GM12878 (cell line): ENCODE measurements at regions not wholly inside any gene's neighbourhood (a gene's known extent, or its start where the extent isn't known, plus 50 kb on each side); places are given as distances from the start of the nearest gene placed in this dataset.

Experiments used
- ATAC-seq: fragments of 200-7000 bp; cut with Tn5 transposase; 3 replicates; pipeline ENCODE4 v1.9.1; 2020; ENCODE audit warnings: mild to moderate bottlenecking, moderate library complexity
- BruUV-seq: library from RNA; stranded (reverse); fragments of 400-500 nt; replicated peaks from 2 replicates; lab custom pipeline; 2021; lab: Mats Ljungman, UMichigan
- CTCF ChIA-PET: fragments of 300-600 bp; sonication (Branson Sonifier 250); formaldehyde crosslinking; extraction: SDS; loops from one replicate; lab custom pipeline; 2021; ENCODE audit warnings: inconsistent platforms; lab: Yijun Ruan, JAX
- POLR2A ChIA-PET: fragments of 350-600 bp; formaldehyde crosslinking; extraction: SDS; loops from one replicate; lab custom pipeline; 2021; ENCODE audit warnings: inconsistent platforms; lab: Charles Lee
- RAD21 ChIA-PET: fragments of 300-600 bp; sonication (Branson Sonifier 250); formaldehyde crosslinking; loops from one replicate; lab custom pipeline; 2023; ENCODE audit warnings: antibody characterized with exemption; ENCODE audit not compliant: unreplicated experiment; lab: Charles Lee
- SMC1A ChIA-PET: fragments of 300-600 bp; sonication (Branson Sonifier 250); formaldehyde crosslinking; loops from one replicate; lab custom pipeline; 2023; ENCODE audit not compliant: unreplicated experiment, uncharacterized antibody; lab: Charles Lee
- DNase-seq: peaks from one replicate; pipeline ENCODE4 v3.0.0-alpha.2; 2011; ENCODE audit warnings: low read depth, low spot score
- FAIRE-seq: peaks from 3 replicates; lab custom pipeline; 2011; peaks lifted over from hg19 to GRCh38; lab: Jason Lieb, UNC
- H2AFZ ChIP-seq: 2 replicates; pipeline ENCODE4 v1.6.0; 2011; ENCODE audit warnings: low read depth, low read length, control low read depth; ENCODE audit not compliant: control insufficient read depth
- H3K27ac ChIP-seq: 2 replicates; pipeline ENCODE4 v1.5.1; 2011; ENCODE audit warnings: control low read depth; ENCODE audit not compliant: control insufficient read depth, insufficient read depth
- H3K27me3 ChIP-seq, 2 experiments: replicated peaks in 1 of 2; 2 replicates each; pipeline versions ENCODE4 v1.6.0 to v1.6.1; 2011; ENCODE audit warnings: low read length in 1 of 2; ENCODE audit not compliant: control insufficient read depth in 2 of 2, insufficient read depth in 2 of 2
- H3K36me3 ChIP-seq, 2 experiments: 2 replicates each; pipeline ENCODE4 v1.5.1; 2011; ENCODE audit warnings: low read length in 1 of 2; ENCODE audit not compliant: control insufficient read depth in 2 of 2, insufficient read depth in 2 of 2
- H3K4me1 ChIP-seq: 2 replicates; pipeline ENCODE4 v1.6.1; 2011; ENCODE audit warnings: mild to moderate bottlenecking, low read length, moderate library complexity, mixed read lengths; ENCODE audit not compliant: control insufficient read depth, insufficient read depth
- H3K4me2 ChIP-seq: 2 replicates; pipeline ENCODE4 v1.6.0; 2011; ENCODE audit warnings: control low read depth; ENCODE audit not compliant: control insufficient read depth, insufficient read depth
- H3K4me3 ChIP-seq: fragments of 200-600 bp; sonication (generic); 2 replicates; pipeline ENCODE4 v1.5.1; 2016
- H3K79me2 ChIP-seq: 2 replicates; pipeline ENCODE4 v1.6.0; 2011; ENCODE audit warnings: low read length; ENCODE audit not compliant: control insufficient read depth, insufficient read depth
- H3K9ac ChIP-seq: 2 replicates; pipeline ENCODE4 v1.8.0; 2011; ENCODE audit warnings: low read length, control low read depth, mixed read lengths; ENCODE audit not compliant: control insufficient read depth, insufficient read depth
- H3K9me3 ChIP-seq: replicated peaks from 3 replicates; pipeline ENCODE4 v1.5.1; 2011; ENCODE audit warnings: mild to moderate bottlenecking, low read length; ENCODE audit not compliant: control insufficient read depth, insufficient read depth
- H4K20me1 ChIP-seq: 2 replicates; pipeline ENCODE4 v1.6.0; 2011; ENCODE audit not compliant: control insufficient read depth, insufficient read depth
- BRCA1 ChIP-seq: IDR thresholded peaks from 2 replicates; pipeline ENCODE4 v1.6.1; 2011; ENCODE audit warnings: low read depth, low read length, improper control_type of control experiment
- CBFB ChIP-seq: IDR thresholded peaks from 2 replicates; pipeline ENCODE4 v1.6.1; 2016; ENCODE audit warnings: antibody characterized with exemption, low read depth
- FOXM1 ChIP-seq: IDR thresholded peaks from 2 replicates; pipeline ENCODE4 v1.6.1; 2012; ENCODE audit warnings: low read depth, mild to moderate bottlenecking, inconsistent platforms, low read length, moderate library complexity
- HCFC1 ChIP-seq: fragments of 150-350 bp; IDR thresholded peaks from 2 replicates; pipeline ENCODE4 v1.6.1; 2014; ENCODE audit warnings: low read length
- IRF4 ChIP-seq: IDR thresholded peaks from 2 replicates; pipeline ENCODE4 v1.6.1; 2011; ENCODE audit warnings: low read depth, low read length
- KDM1A ChIP-seq: fragments of 200-600 bp; sonication (generic); IDR thresholded peaks from 2 replicates; pipeline ENCODE4 v1.6.1; 2016; ENCODE audit warnings: borderline replicate concordance
- NFXL1 ChIP-seq: fragments of 450-650 bp; IDR thresholded peaks from 2 replicates; pipeline ENCODE4 v1.6.1; 2017; ENCODE audit warnings: antibody characterized with exemption, mild to moderate bottlenecking, borderline replicate concordance
- PAX5 ChIP-seq: IDR thresholded peaks from 2 replicates; pipeline ENCODE4 v1.6.1; 2011; ENCODE audit warnings: low read depth, low read length, borderline replicate concordance
- POLR2AphosphoS5 ChIP-seq: IDR thresholded peaks from 2 replicates; pipeline ENCODE4 v1.6.1; 2011; ENCODE audit warnings: mild to moderate bottlenecking, low read length, inconsistent platforms
- RFX5 ChIP-seq: IDR thresholded peaks from 2 replicates; pipeline ENCODE4 v1.6.1; 2011; ENCODE audit warnings: low read depth, low read length, improper control_type of control experiment
- SREBF1 ChIP-seq: IDR thresholded peaks from 2 replicates; pipeline ENCODE4 v1.6.1; 2012; ENCODE audit warnings: mild to moderate bottlenecking, low read length
- STAT1 ChIP-seq: fragments of 450-650 bp; conservative IDR thresholded peaks from 2 replicates; pipeline ENCODE4 v1.6.1; 2014; ENCODE audit warnings: antibody characterized with exemption, mild to moderate bottlenecking
- ZNF217 ChIP-seq: fragments of 450-650 bp; IDR thresholded peaks from 2 replicates; pipeline ENCODE4 v1.6.1; 2017; ENCODE audit warnings: antibody characterized with exemption, mild to moderate bottlenecking
- WGBS: methylation state at CpG from one replicate; pipeline ENCODE4 v1.1.6; 2016; ENCODE audit warnings: low lambda C conversion rate; ENCODE audit not compliant: insufficient replicate concordance, insufficient coverage; ENCODE audit errors: missing lambda C conversion rate; 5-methylcytosine and 5-hydroxymethylcytosine counted together
- in situ Hi-C: fragments of 300-500 bp; cut with MboI; formaldehyde crosslinking; loops from 9 replicates; pipeline ENCODE4 v1.14.3; 2018; ENCODE audit warnings: mixed read lengths
- intact Hi-C: fragments of 100-400 bp; cut with micrococcal nuclease; formaldehyde crosslinking; loops from one replicate; pipeline ENCODE4 v1.14.2; 2022; ENCODE audit not compliant: unreplicated experiment
- TF ChIP-seq, protein P1 (sequence below): IDR thresholded peaks from 2 replicates; pipeline ENCODE4 v1.6.1; 2012; ENCODE audit warnings: low read depth, low read length, improper control_type of control experiment
- TF ChIP-seq, protein P2 (sequence below): fragments of 450-650 bp; IDR thresholded peaks from 2 replicates; pipeline ENCODE4 v1.6.1; 2016; ENCODE audit warnings: mild to moderate bottlenecking, moderate library complexity, borderline replicate concordance
- TF ChIP-seq, protein P3 (sequence below): fragments of 450-650 bp; formaldehyde crosslinking; IDR thresholded peaks from 2 replicates; pipeline ENCODE4 v1.4.0; 2022; ENCODE audit warnings: mild to moderate bottlenecking, moderate library complexity

DNA sequence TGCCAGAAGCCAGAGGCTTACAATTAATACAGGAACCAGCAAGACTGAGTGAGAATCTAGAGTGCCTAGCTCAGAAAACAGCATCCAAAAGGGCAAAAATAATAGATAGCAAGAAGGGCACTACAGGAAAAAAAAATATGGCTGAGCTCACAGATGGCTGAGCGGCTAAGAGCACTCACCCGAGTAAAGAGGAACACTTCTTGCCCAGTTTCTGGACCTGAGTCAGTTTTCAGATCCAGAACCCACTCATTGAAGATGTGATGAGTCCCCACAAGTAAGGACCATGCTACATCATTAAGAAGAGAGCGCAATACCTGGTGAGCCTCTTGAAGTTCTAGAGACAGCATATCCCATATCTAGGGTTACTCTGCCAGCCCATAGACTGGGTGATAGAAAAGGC lies 65.5 kb upstream of the MAP3K1 start (continued):
- TF ChIP-seq, protein P1, sequence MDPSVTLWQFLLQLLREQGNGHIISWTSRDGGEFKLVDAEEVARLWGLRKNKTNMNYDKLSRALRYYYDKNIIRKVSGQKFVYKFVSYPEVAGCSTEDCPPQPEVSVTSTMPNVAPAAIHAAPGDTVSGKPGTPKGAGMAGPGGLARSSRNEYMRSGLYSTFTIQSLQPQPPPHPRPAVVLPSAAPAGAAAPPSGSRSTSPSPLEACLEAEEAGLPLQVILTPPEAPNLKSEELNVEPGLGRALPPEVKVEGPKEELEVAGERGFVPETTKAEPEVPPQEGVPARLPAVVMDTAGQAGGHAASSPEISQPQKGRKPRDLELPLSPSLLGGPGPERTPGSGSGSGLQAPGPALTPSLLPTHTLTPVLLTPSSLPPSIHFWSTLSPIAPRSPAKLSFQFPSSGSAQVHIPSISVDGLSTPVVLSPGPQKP = no peak
- TF ChIP-seq ZNF217 = no peak
- TF ChIP-seq STAT1 = no peak

DNA sequence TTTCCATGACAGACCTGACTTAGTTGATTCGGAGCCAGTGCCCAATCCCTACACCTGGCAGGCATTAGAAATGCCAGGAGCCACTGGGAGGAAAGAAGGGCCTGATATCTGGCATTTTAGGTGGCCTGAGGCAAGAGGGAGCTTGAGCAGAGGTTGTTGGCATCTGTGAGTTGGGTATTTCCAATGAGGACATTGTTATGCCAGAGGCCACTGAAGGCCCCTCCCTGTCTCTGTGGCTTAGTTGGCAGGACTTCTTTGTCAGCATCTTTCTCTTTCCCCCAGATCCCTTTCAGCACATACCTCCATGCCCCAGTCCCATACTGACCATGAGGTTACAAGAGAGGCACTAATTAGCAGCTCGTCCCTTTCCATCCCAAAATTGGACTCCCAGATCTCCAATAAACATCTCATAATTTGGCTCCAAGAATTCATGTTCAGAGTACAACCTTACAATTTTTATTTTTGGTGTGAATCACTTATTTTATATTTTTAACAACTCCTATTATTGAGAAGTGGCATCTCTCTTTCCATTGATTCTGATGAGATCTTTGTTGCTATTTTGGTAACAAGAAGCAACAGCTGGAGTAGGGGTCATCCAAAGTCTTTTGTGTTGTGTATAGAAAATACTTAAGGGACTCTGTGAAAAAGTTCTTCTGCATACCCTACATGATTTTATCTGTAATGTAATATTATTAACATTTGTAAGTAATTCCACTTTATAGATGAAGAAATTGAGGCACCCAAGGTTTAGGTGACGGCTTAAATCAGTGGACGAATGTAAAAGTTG lies 68.6 kb upstream of the MAP3K1 start:
- H3K4me3 ChIP-seq = no peak overlapping the region
- DNase-seq (no peak), ATAC-seq (no peak), FAIRE-seq (no peak)
- no peaks in the 10 kb centered on the region for H4K20me1 ChIP-seq
- ChIA-PET RAD21 (interaction anchor here (1.2 kb wide), 1 partner anchor 92 kb away, joined by 3 read pairs; no protein-coding TSS in a partner anchor), CTCF (no interaction called here), POLR2A (no interaction called here), SMC1A (interaction anchor here (1.4 to 1.5 kb wide), 2 partner anchors 13 to 36 kb away, joined by 3 to 4 read pairs; no protein-coding TSS in a partner anchor)
- no peaks in the 10 kb centered on the region for H3K79me2 ChIP-seq
- WGBS = 36% methylated on average over 4 of the region's 4 CpGs
- in situ Hi-C loops (no loop called here), intact Hi-C loops (no loop called here)
- H3K9ac ChIP-seq = no peak overlapping the region
- no peaks in the 10 kb centered on the region for H3K36me3 ChIP-seq
- no peaks in the 10 kb centered on the region for H3K27me3 ChIP-seq
- H3K27ac ChIP-seq = no peak overlapping the region
- no TSS peak for BruUV-seq
- no peak overlapping the region for H3K4me2 ChIP-seq
- H3K4me1 ChIP-seq = no peaks in the 10 kb centered on the region
- no peaks in the 10 kb centered on the region for H3K9me3 ChIP-seq
- H2AFZ ChIP-seq = no peak overlapping the region
- TF ChIP-seq NFXL1 (no peak), BRCA1 (no peak), CBFB (no peak), SREBF1 (no peak), HCFC1 (no peak), RFX5 (no peak), POLR2AphosphoS5 (no peak), IRF4 (no peak), PAX5 (no peak), FOXM1 (no peak), KDM1A (no peak)
- TF ChIP-seq, protein P2, sequence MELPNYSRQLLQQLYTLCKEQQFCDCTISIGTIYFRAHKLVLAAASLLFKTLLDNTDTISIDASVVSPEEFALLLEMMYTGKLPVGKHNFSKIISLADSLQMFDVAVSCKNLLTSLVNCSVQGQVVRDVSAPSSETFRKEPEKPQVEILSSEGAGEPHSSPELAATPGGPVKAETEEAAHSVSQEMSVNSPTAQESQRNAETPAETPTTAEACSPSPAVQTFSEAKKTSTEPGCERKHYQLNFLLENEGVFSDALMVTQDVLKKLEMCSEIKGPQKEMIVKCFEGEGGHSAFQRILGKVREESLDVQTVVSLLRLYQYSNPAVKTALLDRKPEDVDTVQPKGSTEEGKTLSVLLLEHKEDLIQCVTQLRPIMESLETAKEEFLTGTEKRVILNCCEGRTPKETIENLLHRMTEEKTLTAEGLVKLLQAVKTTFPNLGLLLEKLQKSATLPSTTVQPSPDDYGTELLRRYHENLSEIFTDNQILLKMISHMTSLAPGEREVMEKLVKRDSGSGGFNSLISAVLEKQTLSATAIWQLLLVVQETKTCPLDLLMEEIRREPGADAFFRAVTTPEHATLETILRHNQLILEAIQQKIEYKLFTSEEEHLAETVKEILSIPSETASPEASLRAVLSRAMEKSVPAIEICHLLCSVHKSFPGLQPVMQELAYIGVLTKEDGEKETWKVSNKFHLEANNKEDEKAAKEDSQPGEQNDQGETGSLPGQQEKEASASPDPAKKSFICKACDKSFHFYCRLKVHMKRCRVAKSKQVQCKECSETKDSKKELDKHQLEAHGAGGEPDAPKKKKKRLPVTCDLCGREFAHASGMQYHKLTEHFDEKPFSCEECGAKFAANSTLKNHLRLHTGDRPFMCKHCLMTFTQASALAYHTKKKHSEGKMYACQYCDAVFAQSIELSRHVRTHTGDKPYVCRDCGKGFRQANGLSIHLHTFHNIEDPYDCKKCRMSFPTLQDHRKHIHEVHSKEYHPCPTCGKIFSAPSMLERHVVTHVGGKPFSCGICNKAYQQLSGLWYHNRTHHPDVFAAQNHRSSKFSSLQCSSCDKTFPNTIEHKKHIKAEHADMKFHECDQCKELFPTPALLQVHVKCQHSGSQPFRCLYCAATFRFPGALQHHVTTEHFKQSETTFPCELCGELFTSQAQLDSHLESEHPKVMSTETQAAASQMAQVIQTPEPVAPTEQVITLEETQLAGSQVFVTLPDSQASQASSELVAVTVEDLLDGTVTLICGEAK = no peak
- TF ChIP-seq, protein P3, sequence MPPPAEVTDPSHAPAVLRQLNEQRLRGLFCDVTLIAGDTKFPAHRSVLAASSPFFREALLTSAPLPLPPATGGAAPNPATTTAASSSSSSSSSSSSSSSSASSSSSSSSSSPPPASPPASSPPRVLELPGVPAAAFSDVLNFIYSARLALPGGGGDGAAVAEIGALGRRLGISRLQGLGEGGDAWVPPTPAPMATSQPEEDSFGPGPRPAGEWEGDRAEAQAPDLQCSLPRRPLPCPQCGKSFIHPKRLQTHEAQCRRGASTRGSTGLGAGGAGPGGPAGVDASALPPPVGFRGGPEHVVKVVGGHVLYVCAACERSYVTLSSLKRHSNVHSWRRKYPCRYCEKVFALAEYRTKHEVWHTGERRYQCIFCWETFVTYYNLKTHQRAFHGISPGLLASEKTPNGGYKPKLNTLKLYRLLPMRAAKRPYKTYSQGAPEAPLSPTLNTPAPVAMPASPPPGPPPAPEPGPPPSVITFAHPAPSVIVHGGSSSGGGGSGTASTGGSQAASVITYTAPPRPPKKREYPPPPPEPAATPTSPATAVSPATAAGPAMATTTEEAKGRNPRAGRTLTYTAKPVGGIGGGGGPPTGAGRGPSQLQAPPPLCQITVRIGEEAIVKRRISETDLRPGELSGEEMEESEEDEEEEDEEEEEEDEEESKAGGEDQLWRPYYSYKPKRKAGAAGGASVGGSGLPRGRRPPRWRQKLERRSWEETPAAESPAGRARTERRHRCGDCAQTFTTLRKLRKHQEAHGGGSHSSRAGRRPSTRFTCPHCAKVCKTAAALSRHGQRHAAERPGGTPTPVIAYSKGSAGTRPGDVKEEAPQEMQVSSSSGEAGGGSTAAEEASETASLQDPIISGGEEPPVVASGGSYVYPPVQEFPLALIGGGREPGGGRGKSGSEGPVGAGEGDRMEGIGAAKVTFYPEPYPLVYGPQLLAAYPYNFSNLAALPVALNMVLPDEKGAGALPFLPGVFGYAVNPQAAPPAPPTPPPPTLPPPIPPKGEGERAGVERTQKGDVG (CRISPR knock-in tag) = no peak
